Hematopoietic multipotent progenitor cell treated with erythropoietin and hydrocortisone succinate and interleukin-3 and kit ligand, for 15 days (in vitro differentiated cells): ENCODE measurements at regions not wholly inside any gene's neighbourhood (a gene's known extent, or its start where the extent isn't known, plus 50 kb on each side); places are given as distances from the start of the nearest gene placed in this dataset.

Experiments
- DNase-seq: peaks from one replicate; pipeline ENCODE4 v3.0.0-alpha.2; 2015; ENCODE audit warnings: low spot score

DNA sequence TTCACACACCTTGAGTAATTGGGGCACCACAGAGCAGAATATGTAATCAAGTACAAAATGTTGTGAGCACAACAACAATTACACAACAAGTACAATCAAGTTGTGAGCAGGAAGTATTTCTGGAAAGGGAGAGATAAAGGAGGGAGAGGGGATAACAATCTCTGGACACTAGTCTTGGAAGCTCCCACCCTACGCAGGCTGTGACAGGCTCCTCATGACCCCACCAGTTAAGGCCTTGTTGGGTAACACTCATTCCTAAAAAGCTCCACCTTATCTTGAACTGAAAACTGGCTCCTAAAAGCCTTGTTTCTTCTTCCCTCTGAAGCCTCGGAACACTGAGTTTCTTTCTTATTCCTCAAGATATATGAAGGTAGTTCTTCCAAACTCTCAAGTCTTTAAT is 806.0 kb downstream of the UQCRFS1 start:
- DNase-seq = no peak

DNA sequence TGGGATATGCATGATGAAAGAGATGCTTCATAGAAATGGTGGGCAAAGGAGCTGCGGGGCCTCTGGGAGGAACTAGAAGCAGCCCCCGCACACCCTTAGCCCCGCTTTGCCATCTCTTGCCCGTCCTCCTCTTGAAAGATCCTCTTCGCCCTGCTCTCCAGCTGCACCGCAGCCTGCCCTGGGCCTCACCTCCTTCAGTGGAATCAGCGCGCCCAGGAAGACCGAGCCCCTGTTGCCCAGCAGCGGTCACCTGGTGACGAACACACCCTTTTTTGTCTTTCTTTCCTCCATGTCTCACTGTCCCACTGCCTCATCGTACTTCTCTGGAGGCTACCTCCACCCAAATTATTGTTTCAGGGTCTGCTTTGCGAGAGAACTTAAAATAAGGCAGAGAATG is 807.6 kb downstream of the UQCRFS1 start:
- no peak for DNase-seq

DNA sequence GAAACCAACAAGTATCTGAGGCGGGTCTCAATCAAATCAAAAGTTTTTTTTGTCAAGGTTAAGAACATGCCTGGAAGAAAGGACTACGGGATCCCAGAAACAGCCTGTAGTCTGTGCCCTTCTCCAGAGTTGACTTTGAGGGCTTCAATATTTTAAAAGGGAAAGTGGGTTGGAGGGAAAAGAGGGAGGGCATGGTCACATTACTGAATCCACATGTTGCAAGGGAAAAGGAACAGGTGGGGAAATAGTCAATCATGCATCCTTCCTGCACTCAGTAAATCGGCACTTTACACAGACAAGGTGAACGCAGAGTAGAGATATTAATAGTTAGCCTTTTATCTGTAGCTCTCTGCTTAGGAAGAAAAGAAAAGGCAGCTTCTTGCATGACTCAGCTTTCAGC is 808.5 kb downstream of the UQCRFS1 start:
- no peak for DNase-seq

DNA sequence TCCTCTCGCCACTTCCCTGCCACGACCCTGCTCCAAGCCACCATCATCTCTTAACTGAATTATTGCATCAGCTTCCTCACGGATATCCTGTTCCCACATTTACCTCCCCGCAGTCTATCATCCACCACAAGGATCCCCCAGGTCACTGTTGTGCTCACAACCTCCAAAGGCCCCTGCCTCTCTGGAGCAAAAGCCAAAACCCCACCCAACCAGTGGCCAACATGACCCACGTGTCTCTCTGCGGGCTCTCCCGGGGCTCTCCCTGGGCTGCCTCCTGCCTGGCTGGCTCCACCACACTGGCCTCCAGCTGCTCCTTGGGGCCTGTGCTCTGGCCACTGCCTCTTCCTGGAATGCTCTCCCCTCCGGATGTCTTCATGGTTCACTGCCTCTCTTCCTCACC is 809.3 kb downstream of the UQCRFS1 start:
- no peak for DNase-seq

DNA sequence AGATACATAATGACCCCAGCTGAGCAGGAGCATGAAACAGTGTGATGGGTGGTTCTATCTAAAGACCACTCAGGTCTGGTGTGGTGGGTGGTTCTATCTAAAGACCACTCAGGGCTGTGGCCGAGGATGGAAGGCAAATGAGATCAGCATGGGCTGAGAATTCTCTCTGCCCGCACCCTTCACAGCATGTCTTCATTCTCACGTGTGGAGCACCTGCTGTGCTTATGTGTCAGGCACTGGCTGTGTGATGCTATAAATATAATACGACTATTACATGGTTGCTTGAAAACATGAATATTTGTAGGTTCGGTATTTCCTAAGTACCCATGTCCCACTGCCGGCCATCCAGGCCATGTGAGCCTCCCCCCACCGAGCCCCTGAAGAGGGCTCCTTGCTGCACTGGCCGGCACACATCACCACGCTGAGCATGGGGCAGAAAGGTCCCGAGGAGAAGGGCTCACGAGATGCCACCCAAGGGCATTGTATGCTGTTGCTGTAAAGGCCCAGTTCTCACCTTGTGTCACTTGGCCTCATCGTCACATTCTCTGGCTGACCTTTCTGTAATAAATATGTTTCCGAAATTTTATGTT is 810.2 kb downstream of the UQCRFS1 start:
- no peak for DNase-seq

DNA sequence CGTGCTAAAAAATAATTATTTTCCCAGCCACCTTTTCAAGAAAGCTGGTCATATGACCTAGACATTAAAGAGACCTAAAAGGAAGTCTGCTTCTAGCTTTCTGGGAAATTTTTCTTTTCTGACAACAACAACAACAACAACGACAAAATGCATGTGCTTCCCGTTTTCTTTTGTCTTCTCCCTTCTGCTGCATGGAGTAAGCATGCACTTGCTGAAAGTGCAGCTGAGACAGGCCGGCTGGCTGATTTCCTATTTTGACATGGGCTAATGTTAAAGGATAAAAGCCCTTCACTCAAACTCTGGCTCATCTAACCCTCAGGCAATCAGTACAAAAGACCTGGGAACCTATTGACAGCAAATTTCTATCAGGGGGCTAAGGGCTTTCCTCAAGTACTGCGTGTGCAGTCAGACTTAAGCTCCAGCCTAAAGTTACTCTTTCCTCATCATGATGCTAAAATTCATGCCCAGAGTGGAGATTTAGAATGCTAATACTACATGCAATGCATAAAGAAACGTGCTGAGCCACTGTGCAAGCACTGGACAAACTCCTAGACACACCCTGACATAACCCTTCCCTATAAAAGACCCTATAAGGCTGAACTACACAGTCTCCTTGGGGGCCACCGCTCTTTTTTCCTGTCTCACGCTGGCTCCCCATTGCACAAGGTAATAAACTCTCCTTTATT is 811.1 kb downstream of the UQCRFS1 start:
- DNase-seq = no peak

DNA sequence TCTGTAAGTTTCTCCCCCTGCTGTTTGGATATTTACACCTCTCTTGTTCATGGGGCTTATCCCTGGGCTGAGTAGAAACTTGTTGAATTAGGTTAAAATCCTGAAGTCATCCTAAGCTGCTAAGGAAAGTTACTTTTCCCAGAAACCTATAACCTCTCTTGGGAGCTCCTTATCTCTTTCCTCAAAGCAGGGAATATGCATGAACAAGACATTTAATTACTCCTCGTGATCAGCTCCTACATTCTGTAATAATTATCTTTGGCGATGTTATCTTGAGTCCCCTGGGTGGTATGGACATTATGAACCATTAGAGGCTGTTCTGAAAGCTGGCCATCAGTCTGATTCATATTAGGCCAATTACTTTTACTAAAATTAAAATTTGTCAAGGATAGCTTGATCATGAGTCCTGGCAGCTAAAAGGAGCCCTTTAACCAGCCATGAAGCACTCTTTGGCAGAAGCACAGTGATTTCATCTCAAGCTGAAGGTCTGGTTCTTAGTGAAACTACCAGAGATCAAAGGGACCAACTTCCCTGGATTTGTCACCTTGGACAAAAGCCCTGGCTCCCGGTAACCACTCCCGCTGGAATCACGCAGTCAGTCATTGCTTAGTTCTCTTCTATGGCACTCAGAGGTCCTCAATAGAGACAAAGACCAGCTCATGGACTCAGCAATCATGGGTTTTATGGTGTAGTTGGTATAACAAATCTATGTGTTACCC is 811.8 kb downstream of the UQCRFS1 start:
- no peak for DNase-seq

DNA sequence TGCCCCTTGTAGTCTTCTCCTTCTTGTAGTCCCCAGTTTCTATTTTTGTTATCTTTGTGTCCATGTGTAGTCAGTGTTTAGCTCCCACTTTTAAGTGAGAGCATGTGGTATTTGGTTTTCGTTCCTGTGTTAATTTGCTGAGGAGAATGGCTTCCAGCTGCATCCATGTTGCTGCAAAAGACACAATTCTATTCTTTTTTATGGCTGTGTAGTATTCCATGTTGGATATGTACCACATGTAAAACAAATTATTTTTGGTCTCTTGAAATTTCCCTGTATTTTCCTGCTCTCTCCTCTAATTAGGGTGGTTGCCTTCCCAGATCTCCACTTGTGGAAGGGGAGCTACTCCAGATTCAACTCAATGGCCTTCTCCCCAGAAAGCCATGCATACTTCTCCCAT is 813.8 kb downstream of the UQCRFS1 start:
- no peak for DNase-seq

DNA sequence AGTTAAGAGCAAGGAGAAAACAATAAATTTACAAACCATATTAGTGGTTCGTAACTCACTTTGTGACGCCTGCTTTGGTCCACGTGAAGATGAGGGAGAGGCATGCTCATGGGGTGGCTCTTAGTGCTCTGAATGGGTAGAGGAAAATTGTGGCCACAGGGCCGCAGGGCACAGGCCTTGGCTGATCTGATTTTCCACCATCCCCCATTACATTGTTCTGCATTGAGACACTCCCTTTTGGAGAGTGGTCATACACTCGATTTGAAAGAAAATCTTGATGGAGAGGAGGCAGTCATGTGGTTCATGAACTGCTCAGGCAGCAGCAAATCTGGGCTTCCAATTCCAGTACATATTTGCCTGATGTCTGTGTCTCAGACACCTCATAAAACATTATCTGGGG is 815.2 kb downstream of the UQCRFS1 start:
- DNase-seq = no peak

DNA sequence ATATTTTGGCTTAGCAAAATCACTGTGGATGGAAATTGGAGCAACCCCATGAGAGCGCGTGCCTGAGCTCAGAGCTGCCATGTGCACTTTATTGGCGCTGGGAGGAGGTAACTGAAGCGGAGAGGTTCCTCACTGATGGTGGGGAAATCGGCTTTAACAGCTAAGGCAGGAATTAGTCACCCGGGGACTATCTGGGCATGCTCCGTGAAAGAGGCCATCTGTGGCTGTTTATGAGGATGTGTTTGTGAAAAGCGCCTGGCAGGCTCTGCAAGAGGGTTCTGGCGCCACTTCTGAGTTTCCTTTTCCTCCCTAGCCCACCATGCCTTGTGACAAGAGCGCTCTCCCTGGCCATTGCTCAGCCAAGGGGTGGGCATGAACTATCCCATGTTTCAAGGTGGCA is 815.6 kb downstream of the UQCRFS1 start:
- DNase-seq = no peak

DNA sequence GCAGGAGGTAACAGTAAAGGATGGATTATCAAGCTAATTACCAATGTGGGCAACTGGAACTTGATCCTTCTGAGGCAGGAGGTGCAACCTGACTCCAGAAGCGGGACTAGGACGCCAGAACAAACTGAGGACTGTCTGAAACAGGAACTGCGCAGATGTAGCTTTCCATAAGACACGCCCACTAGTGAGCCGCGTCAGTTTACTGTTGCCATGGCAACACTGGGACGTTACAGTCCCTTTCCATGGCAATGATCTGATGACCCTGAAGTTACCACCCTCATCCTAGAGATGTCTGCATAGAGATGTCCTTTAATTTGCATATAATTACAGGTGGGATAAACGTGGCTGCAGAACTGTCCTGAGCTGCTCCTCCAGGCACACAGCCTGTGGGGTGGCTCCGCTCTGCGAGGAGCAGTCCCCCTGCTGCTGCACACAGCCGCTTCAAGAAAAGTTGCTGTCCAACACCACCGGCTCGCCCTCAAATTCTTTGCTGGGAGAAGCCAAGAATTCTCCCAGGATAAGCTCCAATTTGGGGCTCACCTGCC is 816.6 kb downstream of the UQCRFS1 start:
- no peak for DNase-seq

DNA sequence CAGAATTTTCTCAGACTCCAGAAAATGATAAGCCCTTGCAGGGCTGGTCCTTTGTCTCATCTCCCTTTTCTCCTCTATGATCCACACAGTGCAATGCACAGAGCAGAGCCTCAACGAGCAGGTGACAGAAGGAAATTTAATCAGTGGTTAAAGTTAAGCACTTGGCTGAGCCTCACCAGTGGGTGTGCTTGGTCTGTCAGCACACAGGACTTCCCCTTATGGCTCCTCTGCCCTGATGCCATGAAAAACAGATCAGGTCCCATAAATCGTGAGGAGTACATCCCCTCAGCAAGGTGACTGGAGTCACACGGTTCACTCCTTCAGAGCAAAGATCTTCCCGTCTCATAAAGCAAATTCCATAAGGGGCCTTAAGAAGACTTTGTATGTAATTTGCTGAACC is 818.2 kb downstream of the UQCRFS1 start:
- DNase-seq = no peak

DNA sequence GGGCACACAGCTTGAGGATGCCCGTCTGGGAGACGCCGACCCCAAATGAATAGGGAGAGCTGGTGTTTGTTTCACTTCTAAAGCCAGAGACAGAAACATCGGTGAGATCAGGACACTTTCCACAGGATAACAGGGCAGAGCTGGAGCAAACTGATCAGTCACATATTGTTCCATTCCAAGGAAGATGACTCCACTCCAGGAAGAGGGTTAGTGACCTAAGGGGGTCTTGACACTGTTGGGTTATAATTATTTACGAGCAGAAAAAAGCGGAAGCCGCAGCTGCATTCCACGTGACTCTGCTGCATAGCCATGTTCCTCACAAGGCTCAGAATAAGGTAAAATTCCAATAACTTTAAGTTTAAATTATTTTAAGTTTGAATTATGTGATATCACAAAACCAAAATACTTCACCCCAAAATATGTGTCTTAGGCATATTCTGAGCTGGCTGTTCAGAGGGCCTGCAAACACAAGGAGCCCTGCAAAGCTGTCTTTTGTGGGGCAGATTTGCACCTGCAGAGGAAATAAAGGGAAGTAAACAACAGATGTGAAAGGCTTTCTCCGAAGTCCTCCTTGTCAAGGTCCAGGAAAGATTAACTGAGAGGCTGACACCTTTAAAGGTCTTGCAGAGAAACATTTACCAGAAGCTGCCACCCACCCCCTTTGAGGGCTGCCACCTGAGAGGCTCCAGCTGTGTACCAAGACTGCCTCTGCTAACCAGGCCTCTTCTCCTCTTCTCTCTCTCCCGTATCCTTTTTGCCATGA is 819.2 kb downstream of the UQCRFS1 start:
- DNase-seq = no peak

DNA sequence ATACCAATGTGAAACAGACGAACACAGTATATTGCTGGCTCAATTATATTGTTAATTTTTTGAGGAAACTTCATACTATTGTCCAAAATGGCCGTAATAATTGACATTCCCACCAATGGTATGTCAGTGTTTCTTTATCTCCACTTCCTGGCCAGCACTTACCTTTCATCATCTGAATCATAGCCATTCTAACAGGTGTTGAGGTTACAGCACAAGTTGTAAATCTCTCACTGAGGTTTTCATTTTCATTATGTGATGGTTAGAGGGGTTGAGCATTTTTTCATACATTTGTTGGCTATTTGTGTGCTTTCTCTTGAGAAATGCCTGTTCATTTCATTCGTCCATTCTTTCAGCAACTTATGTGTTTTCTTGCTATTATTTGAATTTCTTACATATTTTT is 824.0 kb downstream of the UQCRFS1 start:
- no peak for DNase-seq

DNA sequence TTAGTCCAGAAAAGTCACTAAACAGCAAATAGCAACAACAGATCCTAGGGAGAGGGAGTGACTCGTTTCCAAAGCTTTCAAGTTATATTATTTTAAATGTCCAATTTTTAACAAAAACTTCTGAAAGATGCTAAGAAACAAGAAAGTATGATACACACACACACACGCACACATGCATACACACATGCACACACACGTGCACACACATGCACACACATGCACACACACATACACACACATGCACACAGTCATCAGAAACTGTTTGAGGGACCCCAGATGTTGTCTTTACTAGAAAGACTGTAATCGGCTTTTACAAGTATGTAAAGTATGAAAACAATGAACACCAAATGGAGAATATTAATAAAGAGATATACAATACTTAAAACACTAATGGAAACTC is 825.4 kb downstream of the UQCRFS1 start:
- no peak for DNase-seq

DNA sequence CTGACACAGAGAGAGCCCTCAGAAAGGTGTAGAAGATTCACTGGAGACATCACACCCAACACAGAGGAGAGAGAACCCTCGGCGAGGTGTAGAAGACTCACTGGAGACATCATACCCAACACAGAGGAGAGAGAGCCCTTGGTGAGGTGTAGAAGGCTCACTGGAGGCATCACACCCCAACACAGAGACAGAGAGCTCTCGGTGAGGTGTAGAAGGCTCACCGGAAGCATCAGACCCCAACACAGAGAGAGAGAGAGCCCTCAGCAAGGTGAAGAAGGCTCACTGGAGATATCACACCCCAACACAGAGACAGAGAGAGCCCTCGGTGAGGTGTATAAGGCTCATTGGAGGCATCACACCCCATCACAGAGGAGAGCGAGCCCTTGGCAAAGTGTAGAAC is 826.5 kb downstream of the UQCRFS1 start:
- DNase-seq = no peak

DNA sequence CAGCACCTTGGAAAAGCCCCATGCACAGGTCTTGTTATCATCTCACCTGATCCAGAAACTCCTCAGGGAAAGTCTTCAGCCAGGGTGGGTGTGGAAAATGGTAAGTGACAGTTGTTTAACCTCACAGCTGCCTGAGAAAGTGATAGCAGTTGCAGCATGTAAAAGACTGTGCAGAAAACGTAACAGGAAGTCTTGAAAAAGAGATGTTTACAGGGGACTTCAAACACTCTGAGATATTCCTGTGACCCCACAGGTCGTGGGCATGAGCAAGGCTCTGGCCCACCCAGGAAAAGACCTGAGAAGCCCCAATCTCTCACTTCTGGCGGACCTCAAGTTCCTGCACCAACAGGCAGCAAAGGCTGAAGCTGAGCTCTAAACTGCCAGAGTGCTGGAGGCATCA is 826.9 kb downstream of the UQCRFS1 start:
- no peak for DNase-seq

DNA sequence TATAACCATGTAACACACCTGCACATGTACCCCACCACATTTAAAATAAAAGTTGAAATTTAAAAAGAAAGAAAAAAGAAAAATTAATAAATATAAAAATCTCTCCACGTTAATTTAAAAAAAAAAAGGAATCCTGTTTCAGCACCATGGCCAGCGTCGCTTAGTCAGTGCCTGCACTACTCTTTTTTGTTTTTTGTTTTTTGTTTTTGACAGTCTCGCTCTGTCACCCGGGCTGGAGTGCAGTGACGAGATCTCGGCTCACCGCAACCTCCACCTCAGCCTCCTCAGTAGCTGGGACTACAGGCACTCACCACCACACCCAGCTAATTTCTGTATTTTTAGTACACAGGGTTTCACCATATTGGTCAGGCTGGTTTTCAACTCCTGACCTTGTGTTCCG is 835.9 kb downstream of the UQCRFS1 start:
- no peak for DNase-seq

DNA sequence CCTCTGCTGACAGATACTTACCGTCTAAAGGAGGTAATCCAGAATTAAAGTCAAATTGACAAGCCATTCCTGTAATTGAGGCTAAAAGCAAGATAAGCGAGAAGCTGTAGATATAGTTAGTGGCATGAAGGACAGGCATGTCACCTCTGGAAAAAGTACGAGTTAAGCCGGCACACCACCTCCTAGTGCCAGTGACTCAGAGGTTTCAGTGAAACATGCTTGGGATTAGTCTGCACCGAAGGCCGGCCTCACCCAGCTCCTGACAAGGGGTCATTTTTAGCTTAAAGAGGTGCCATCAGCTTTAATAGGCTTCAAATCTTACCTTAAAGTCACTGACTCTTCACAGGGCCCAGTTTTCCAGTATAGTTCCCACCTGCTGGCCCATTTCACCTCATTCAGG is 838.0 kb downstream of the UQCRFS1 start:
- no peak for DNase-seq

DNA sequence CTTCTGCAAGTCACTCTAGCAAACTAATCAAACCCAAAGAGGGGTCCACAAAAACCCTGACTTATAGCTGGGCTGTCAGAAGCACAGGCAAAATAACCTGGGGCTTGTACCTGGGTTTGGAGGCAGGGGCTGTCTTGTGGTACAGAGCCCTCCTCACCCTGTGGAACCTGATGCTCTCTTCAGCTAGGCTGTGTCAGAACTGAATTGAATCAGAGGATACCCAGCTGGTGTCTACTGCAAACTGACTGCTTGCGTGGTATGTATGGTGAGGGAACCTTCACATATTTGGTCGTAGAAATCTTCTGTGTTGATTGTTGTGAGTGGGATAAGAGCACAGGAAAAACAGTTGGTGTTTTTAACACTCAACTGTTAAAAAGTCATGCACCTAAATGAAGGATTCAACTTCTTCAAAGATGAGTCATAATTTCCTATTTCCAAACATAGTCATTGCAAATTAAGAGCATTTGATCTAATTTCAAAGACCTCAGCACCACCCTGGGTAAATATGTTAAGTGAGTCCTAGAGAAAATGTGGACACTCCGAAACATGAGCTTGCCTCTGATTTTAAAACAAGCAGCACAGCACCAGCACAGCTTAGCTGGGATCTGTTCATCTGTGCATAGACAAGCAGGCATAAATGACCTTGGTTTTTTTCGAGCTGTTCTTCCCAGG is 840.2 kb downstream of the UQCRFS1 start:
- no peak for DNase-seq

DNA sequence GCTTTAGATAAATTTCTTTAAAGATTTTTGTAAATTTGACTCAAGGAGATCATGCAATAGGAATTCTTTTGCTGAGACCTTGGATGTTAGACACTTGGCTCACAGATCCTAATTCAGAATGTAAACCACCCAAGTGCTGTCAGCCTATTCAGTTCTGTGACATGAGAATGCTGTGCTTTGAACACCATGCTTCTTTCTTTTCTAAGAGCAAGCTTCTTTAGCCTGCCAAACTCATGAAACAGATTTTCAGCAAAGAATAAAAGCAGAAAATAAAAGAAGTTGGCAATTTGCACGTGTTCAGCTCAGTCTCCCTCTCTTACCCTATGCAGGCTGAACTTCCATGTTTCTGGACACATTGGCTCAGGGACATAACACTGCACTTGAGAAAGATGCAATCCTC is 845.8 kb downstream of the UQCRFS1 start:
- DNase-seq = no peak

DNA sequence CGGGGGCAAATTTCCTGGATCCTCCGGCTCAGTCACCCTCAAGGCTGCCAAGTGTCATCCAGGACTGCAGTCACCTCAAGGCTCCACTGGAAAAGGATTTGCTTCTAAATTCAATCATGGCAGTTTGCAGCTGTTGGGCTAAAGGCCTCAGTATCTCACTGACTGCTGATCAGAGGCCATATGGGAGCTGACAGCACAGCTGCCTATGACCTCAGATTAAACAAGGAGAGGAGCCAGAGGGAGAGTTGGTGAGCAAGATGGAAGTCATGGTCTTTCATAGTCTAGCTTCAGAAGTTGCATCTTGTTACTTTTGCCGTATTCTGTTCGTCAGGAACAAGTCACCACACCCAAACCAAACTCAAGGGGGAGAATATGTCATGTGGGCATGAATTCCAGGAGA is 849.7 kb downstream of the UQCRFS1 start:
- no peak for DNase-seq
